ENCODE measurements at regions not wholly inside any gene's neighbourhood (a gene's known extent, or its start where the extent isn't known, plus 50 kb on each side); places are given as distances from the start of the nearest gene placed in this dataset.
"Not testable (repeated sequence)": the region's sequence is repeated elsewhere in the genome, so short reads cannot be mapped to it uniquely, and the experiment has no call there.

DNA sequence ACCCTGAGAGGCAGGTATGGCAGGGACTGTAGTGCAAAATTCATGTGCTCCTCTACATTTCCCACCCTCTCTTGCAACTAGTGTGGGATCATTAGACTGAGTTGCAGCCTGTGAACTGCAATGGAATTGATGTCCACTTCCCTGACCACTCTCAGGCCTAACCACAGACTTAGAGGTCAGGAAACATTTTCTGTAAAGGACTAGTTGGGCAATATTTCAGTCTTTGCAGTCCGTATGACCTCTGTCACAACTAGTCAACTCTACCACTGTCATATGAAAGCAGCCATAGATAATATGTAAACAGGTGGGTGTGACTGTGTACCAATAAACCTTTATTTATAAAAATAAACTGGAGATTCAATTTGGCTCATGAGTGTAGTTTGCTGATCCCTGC, 134.4 kb upstream of the TOP1 start:
- no peaks in the 10 kb centered on the region for H3K27me3 ChIP-seq (ENCODE audit: control insufficient read depth in 3 of 3, insufficient read depth in 3 of 3, low read length in 3 of 3)
- H3K27ac ChIP-seq (ENCODE audit: low read depth, low read length): no peak overlapping the region
- peaks cover 7 to 14% (median 11%) of the 10 kb centered on the region in 3 donors for H3K4me1 ChIP-seq (ENCODE audit: control insufficient read depth in 3 of 3, insufficient read depth in 3 of 3, low read length in 3 of 3)
- no peak overlapping the region for H3K9ac ChIP-seq (ENCODE audit: low read depth in 1 of 3, low read length in 3 of 3)
- no peaks in the 10 kb centered on the region for H3K9me3 ChIP-seq (ENCODE audit: control insufficient read depth in 3 of 3, low read length in 3 of 3)
- no peaks in the 10 kb centered on the region for H3K36me3 ChIP-seq (ENCODE audit: control insufficient read depth in 3 of 3, insufficient read depth in 3 of 3, low read length in 3 of 3)
- H3K4me3 ChIP-seq (ENCODE audit: low read length in 3 of 3): no peak overlapping the region

DNA sequence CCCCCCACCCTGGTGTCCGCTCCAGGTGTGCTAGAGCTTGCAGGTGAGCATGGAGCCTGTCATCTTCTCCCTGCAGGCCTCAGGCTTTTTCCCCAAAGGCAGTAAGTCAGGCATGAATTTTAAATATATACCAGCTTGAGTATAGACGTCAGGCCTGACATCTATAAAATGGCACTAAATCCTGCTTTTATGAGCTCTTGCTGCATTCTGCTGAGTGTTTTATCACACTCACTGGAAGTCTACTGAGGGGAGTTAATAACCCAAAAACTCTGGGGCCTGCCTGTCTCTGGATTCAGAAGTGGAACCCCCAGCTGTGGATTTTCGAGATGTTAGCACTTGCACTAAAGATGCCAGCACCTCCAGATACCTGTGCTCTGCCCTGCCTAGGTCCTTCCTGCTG, 133.4 kb upstream of the TOP1 start:
- Histone ChIP-seq H3K4me3 (ENCODE audit: low read length in 3 of 3) (no peak overlapping the region), H3K27ac (ENCODE audit: low read depth, low read length) (no peak overlapping the region), H3K9ac (ENCODE audit: low read depth in 1 of 3, low read length in 3 of 3) (no peak overlapping the region), H3K36me3 (ENCODE audit: control insufficient read depth in 3 of 3, insufficient read depth in 3 of 3, low read length in 3 of 3) (no peaks in the 10 kb centered on the region), H3K9me3 (ENCODE audit: control insufficient read depth in 3 of 3, low read length in 3 of 3) (no peaks in the 10 kb centered on the region), H3K4me1 (ENCODE audit: control insufficient read depth in 3 of 3, insufficient read depth in 3 of 3, low read length in 3 of 3) (peaks cover 7 to 14% (median 11%) of the 10 kb centered on the region in 3 donors), H3K27me3 (ENCODE audit: control insufficient read depth in 3 of 3, insufficient read depth in 3 of 3, low read length in 3 of 3) (no peaks in the 10 kb centered on the region)

DNA sequence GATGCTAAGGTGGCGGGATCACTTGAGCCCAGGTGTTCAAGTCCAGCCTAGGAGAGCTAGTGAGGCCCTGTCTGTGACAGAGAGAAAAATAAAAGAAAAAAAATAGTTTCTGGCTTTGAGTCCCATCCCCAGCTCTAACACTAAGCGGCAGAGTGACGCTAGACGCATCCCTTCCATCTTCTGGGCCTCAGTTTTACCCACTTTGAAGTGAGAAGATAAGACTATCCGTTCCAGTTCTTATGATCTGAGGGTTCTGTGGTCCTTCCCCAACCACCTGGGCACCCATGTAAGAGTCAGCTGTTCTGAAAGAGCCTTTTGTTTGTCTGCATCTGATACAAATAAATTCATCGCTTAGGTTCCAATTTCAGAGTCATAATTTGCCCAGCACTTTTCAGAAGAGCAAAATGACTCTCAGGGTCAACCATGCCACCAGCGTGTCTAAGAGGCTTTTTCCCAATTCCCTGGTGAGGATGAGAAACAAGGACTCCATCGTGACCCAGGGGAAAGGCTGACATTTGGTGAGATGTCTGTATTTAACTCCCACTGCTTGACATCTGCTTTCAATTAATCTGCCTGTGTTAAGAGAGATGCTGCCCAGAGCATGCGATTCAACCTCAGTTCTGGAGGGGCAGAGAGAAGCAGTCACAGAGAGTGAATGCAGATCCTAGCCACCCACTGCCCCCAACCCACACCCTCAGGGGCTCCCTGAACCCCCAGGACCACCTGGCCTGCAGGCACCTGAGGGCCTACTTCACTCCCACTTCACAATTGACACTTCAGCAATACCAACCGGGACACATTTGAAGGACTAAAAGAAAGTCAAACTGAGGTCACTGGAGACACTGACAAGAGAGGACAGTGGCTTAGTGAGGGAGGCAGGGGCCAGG, 131.6 kb upstream of the TOP1 start:
- H3K27me3 ChIP-seq (ENCODE audit: control insufficient read depth in 3 of 3, insufficient read depth in 3 of 3, low read length in 3 of 3): no peaks in the 10 kb centered on the region
- no peak overlapping the region for H3K4me3 ChIP-seq (ENCODE audit: low read length in 3 of 3)
- peaks cover 7 to 14% (median 11%) of the 10 kb centered on the region in 3 donors for H3K4me1 ChIP-seq (ENCODE audit: control insufficient read depth in 3 of 3, insufficient read depth in 3 of 3, low read length in 3 of 3)
- H3K36me3 ChIP-seq (ENCODE audit: control insufficient read depth in 3 of 3, insufficient read depth in 3 of 3, low read length in 3 of 3): no peaks in the 10 kb centered on the region
- no peak overlapping the region for H3K9ac ChIP-seq (ENCODE audit: low read depth in 1 of 3, low read length in 3 of 3)
- no peaks in the 10 kb centered on the region for H3K9me3 ChIP-seq (ENCODE audit: control insufficient read depth in 3 of 3, low read length in 3 of 3)
- no peak overlapping the region for H3K27ac ChIP-seq (ENCODE audit: low read depth, low read length)

DNA sequence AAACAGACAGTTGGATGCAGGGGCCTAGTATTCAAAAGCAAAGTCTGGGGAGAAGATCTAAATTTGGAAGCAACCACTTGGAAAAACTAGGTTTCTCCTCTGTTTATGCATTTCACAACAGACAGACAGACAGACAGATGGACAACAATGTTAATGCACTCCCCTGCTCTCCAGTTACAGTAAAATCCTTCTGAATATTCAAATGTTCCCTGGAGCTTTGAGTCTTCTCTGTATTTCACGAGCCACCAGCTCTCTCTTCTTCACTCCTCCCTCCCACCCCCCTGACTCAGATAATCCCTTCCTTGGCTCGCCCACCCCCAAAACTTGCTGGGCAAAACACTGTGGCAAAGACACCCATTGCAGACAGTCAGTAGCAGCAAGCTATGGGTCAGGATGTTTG, 129.3 kb upstream of the TOP1 start:
- Histone ChIP-seq H3K9ac (ENCODE audit: low read depth in 1 of 3, low read length in 3 of 3) (no peak overlapping the region), H3K9me3 (ENCODE audit: control insufficient read depth in 3 of 3, low read length in 3 of 3) (no peaks in the 10 kb centered on the region), H3K36me3 (ENCODE audit: control insufficient read depth in 3 of 3, insufficient read depth in 3 of 3, low read length in 3 of 3) (no peaks in the 10 kb centered on the region)

DNA sequence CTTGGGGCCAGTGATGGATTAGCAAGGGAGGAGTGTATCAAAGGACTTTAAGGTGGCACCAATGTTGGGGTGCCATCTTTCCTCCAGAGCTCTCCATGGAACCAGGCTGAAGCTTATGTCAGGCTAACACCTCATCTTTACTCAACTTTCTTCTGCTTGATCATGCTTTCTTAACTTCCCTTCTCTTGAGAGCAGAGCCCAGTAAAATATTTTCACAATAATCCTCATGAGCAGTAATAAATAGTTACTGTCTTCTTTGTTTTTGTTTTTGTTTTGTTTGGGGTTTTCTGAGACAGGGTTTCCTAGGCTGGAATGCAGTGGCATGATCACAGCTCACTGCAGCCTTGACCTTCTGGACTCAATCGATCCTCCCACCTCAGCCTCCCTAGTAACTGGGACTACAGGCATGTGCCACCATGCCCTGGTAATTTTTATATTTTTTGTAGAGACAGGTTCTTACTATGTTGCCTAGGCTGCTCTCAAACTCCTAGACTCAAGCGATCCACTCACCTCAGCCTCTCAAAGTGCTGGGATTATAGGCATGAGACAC, 127.9 kb upstream of the TOP1 start:
- H3K4me3 ChIP-seq (ENCODE audit: low read length in 3 of 3): no peak overlapping the region
- H3K9me3 ChIP-seq (ENCODE audit: control insufficient read depth in 3 of 3, low read length in 3 of 3): no peaks in the 10 kb centered on the region
- no peaks in the 10 kb centered on the region for H3K27me3 ChIP-seq (ENCODE audit: control insufficient read depth in 3 of 3, insufficient read depth in 3 of 3, low read length in 3 of 3)
- H3K27ac ChIP-seq (ENCODE audit: low read depth, low read length): no peak overlapping the region
- no peaks in the 10 kb centered on the region for H3K4me1 ChIP-seq (ENCODE audit: control insufficient read depth in 3 of 3, insufficient read depth in 3 of 3, low read length in 3 of 3)
- no peaks in the 10 kb centered on the region for H3K36me3 ChIP-seq (ENCODE audit: control insufficient read depth in 3 of 3, insufficient read depth in 3 of 3, low read length in 3 of 3)
- H3K9ac ChIP-seq (ENCODE audit: low read depth in 1 of 3, low read length in 3 of 3): no peak overlapping the region

More for the DNA sequence above, 129.3 kb upstream of the TOP1 start:
- Histone ChIP-seq H3K27me3 (ENCODE audit: control insufficient read depth in 3 of 3, insufficient read depth in 3 of 3, low read length in 3 of 3) (no peaks in the 10 kb centered on the region), H3K27ac (ENCODE audit: low read depth, low read length) (no peak overlapping the region), H3K4me3 (ENCODE audit: low read length in 3 of 3) (no peak overlapping the region), H3K4me1 (ENCODE audit: control insufficient read depth in 3 of 3, insufficient read depth in 3 of 3, low read length in 3 of 3) (no peaks in the 10 kb centered on the region)

DNA sequence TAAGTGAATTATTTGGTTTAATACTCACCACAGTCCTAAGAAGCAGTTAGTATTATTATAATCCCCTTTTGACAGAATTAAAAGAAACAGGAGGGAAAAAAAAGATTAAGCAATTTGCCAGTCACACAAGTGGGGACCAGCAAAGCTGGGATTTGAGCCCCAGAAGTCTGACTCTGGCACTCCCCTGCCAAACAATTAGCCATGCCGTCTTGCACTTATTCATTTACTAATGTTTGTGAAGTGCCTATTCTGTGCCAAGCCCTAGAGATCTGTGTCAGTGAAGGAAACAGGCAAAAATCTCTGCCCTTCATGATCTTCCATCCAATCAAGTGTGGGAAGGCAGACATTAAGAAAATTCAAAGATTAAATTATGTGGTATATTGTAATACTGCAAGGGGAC, 126.0 kb upstream of the TOP1 start:
- H3K36me3 ChIP-seq (ENCODE audit: control insufficient read depth in 3 of 3, insufficient read depth in 3 of 3, low read length in 3 of 3): no peaks in the 10 kb centered on the region
- H3K27ac ChIP-seq (ENCODE audit: low read depth, low read length): no peak overlapping the region
- no peak overlapping the region for H3K9ac ChIP-seq (ENCODE audit: low read depth in 1 of 3, low read length in 3 of 3)
- no peak overlapping the region for H3K4me3 ChIP-seq (ENCODE audit: low read length in 3 of 3)
- H3K27me3 ChIP-seq (ENCODE audit: control insufficient read depth in 3 of 3, insufficient read depth in 3 of 3, low read length in 3 of 3): no peaks in the 10 kb centered on the region
- no peaks in the 10 kb centered on the region for H3K4me1 ChIP-seq (ENCODE audit: control insufficient read depth in 3 of 3, insufficient read depth in 3 of 3, low read length in 3 of 3)
- H3K9me3 ChIP-seq (ENCODE audit: control insufficient read depth in 3 of 3, low read length in 3 of 3): no peaks in the 10 kb centered on the region

DNA sequence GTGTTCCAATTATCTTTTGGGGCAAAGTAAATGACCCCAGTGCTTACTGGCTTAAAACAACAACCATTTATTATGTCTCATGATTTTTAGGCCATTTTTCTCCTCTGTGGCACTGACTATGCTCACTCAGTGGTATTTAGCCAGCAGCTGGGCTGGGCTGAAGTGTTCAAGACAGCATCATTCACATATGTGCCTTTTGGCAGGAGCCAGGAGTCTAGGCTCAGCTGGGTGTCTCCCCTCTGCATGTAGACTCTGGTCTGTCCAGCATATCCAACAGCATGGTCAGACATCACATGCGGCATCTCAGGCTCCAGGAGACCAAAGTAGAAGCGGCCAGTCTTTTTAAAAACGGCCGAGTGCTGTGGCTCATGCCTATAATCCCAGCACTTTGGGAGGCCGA, 120.3 kb upstream of the TOP1 start:
- H3K9ac ChIP-seq (ENCODE audit: low read depth in 1 of 3, low read length in 3 of 3): no peak overlapping the region
- no peaks in the 10 kb centered on the region for H3K36me3 ChIP-seq (ENCODE audit: control insufficient read depth in 3 of 3, insufficient read depth in 3 of 3, low read length in 3 of 3)
- H3K4me3 ChIP-seq (ENCODE audit: low read length in 3 of 3): no peak overlapping the region
- no peaks in the 10 kb centered on the region for H3K9me3 ChIP-seq (ENCODE audit: control insufficient read depth in 3 of 3, low read length in 3 of 3)
- no peaks in the 10 kb centered on the region for H3K4me1 ChIP-seq (ENCODE audit: control insufficient read depth in 3 of 3, insufficient read depth in 3 of 3, low read length in 3 of 3)
- no peak overlapping the region for H3K27ac ChIP-seq (ENCODE audit: low read depth, low read length)
- H3K27me3 ChIP-seq (ENCODE audit: control insufficient read depth in 3 of 3, insufficient read depth in 3 of 3, low read length in 3 of 3): no peaks in the 10 kb centered on the region

DNA sequence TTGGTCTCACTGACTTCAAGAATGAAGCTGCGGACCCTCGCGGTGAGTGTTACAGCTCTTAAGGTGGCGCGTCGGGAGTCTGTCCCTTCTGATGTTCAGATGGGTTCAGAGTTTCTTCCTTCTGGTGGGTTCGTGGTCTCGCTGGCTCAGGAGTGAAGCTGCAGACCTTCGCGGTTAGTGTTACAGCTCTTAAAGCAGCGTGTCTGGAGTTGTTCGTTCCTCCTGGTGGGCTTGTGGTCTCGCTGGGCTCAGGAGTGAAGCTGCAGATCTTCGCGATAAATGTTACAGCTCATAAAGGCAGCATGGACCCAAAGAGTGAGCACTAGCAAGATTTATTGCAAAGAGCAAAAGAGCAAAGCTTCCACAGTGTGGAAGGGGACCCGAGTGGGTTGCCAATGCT, 119.1 kb upstream of the TOP1 start:
- H3K4me1 ChIP-seq (ENCODE audit: control insufficient read depth in 3 of 3, insufficient read depth in 3 of 3, low read length in 3 of 3); H3K27ac ChIP-seq (ENCODE audit: low read depth, low read length); H3K9ac ChIP-seq (ENCODE audit: low read depth in 1 of 3, low read length in 3 of 3); H3K9me3 ChIP-seq (ENCODE audit: control insufficient read depth in 3 of 3, low read length in 3 of 3); H3K27me3 ChIP-seq (ENCODE audit: control insufficient read depth in 3 of 3, insufficient read depth in 3 of 3, low read length in 3 of 3); H3K4me3 ChIP-seq (ENCODE audit: low read length in 3 of 3); H3K36me3 ChIP-seq (ENCODE audit: control insufficient read depth in 3 of 3, insufficient read depth in 3 of 3, low read length in 3 of 3): not testable (repeated sequence)

DNA sequence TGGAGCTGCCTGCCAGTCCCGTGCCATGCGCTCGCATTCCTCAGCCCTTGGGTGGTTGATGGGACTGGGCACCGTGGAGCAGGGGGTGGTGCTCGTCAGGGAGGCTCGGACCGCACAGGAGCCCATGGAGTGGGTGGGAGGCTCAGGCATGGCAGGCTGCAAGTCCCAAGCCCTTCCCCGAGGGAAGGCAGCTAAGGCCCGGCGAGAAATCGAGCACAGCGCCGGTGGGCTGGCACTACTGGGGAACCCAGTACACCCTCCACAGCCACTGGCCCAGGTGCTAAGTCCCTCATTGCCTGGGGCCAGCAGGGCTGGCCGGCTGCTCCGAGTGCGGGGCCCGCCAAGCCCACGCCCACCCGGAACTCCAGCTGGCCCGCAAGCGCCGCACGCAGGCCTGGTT, 118.2 kb upstream of the TOP1 start:
- H3K4me3 ChIP-seq (ENCODE audit: low read length in 3 of 3); H3K9me3 ChIP-seq (ENCODE audit: control insufficient read depth in 3 of 3, low read length in 3 of 3); H3K36me3 ChIP-seq (ENCODE audit: control insufficient read depth in 3 of 3, insufficient read depth in 3 of 3, low read length in 3 of 3); H3K4me1 ChIP-seq (ENCODE audit: control insufficient read depth in 3 of 3, insufficient read depth in 3 of 3, low read length in 3 of 3); H3K9ac ChIP-seq (ENCODE audit: low read depth in 1 of 3, low read length in 3 of 3); H3K27ac ChIP-seq (ENCODE audit: low read depth, low read length); H3K27me3 ChIP-seq (ENCODE audit: control insufficient read depth in 3 of 3, insufficient read depth in 3 of 3, low read length in 3 of 3): not testable (repeated sequence)

DNA sequence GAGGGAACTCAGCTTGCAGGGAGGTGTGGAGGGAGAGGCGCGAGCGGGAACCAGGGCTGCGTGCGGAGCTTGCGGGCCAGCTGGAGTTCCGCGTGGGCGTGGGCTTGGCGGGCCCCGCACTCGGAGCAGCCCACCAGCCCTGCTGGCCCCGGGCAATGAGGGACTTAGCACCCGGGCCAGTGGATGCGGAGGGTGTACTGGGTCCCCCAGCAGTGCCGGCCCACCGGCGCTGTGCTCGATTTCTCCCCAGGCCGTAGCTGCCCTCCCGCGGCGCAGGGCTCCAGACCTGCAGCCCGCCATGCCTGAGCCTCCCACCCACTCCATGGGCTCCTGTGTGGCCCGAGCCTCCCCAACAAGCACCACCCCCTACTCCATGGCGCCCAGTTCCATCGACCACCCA, 117.5 kb upstream of the TOP1 start:
- H3K9me3 ChIP-seq (ENCODE audit: control insufficient read depth in 3 of 3, low read length in 3 of 3); H3K27ac ChIP-seq (ENCODE audit: low read depth, low read length); H3K27me3 ChIP-seq (ENCODE audit: control insufficient read depth in 3 of 3, insufficient read depth in 3 of 3, low read length in 3 of 3); H3K4me1 ChIP-seq (ENCODE audit: control insufficient read depth in 3 of 3, insufficient read depth in 3 of 3, low read length in 3 of 3); H3K36me3 ChIP-seq (ENCODE audit: control insufficient read depth in 3 of 3, insufficient read depth in 3 of 3, low read length in 3 of 3); H3K9ac ChIP-seq (ENCODE audit: low read depth in 1 of 3, low read length in 3 of 3); H3K4me3 ChIP-seq (ENCODE audit: low read length in 3 of 3): not testable (repeated sequence)
